Right cardiac atrium (tissue), 5 donors: ENCODE measurements at regions not wholly inside any gene's neighbourhood (a gene's known extent, or its start where the extent isn't known, plus 50 kb on each side); places are given as distances from the start of the nearest gene placed in this dataset.

Experiments
- ATAC-seq, 2 donors: fragments of 200-7000 bp; cut with Tn5 transposase; one replicate each; pipeline versions ENCODE4 v1.8.0 to v1.9.1; 2020; ENCODE audit warnings: moderate library complexity in 2 of 2, mild to moderate bottlenecking in 1 of 2
- DNase-seq, 3 donors: peaks; one replicate each; pipeline ENCODE4 v3.0.0-alpha.2; 2020
- H3K27ac ChIP-seq: one replicate; pipeline ENCODE4 v1.5.1; 2013; ENCODE audit warnings: mild to moderate bottlenecking, low read length, control low read depth, moderate library complexity
- H3K27me3 ChIP-seq: one replicate; pipeline ENCODE4 v1.6.1; 2013; ENCODE audit not compliant: control insufficient read depth, insufficient read depth
- H3K4me1 ChIP-seq: one replicate; pipeline ENCODE4 v1.6.1; 2013; ENCODE audit warnings: low read length; ENCODE audit not compliant: control insufficient read depth, insufficient read depth
- H3K4me3 ChIP-seq: one replicate; pipeline ENCODE4 v1.5.1; 2013; ENCODE audit warnings: low read length, control low read depth
- H3K9me3 ChIP-seq: one replicate; pipeline ENCODE4 v1.6.1; 2013; ENCODE audit warnings: low read length; ENCODE audit not compliant: control insufficient read depth
- WGBS: extraction: QIAGEN DNeasy Blood & Tissue Kit; methylation state at CpG from one replicate; pipeline ENCODE4 v1.1.7; 2013; 5-methylcytosine and 5-hydroxymethylcytosine counted together
- intact Hi-C, 4 donors: fragments of 100-400 bp; cut with DNase I; formaldehyde crosslinking; loops; one replicate each; pipeline versions ENCODE4 v1.11.0 to v1.14.0; 2022 to 2023
- donor health status: healthy with polysubstance abuse.
- donor health status: DM: no; HTN: yes; CAD: no.
- donor health status: DM: no; HTN: no; CAD: no.
- donor health status: DM: no; HTN: yes; CAD: no; lungs with severe emphysema.
- donor health status: DM: yes; HTN: yes; CAD: no.

DNA sequence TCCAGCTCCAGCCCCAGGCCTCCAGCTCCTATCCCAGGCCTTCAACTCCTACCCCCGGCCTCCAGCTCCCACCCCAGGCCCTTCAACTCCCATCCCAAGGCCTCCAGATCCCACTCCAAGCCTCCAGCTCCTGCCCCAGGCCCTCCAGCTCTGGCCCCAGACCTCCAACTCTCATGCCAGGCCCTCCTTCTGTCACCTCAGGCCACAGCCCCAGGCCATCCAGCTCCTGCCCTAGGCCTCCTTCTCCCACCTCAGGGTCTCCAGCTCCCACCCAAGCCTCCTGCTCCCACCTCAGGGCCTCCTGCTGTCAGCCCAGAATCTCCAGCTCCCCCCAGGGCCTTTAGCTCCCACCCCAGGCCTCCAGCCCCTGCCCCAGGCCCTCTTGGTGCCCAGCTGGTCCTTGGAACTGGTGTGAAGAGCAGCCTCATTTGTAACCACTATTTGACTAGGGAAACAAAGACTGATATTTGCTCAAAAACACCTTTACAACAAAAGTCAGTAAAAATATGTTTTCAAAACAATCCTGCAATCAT, 67.8 kb upstream of the SALL3 start:
- Histone ChIP-seq H3K9me3 (no peaks in the 10 kb centered on the region), H3K27me3 (no peaks in the 10 kb centered on the region), H3K27ac (no peak overlapping the region), H3K4me1 (no peaks in the 10 kb centered on the region), H3K4me3 (no peak overlapping the region)
- ATAC-seq (no peak), DNase-seq (no peak)
- intact Hi-C loops = no loop called here
- WGBS = 63% methylated on average over 1 of the region's 1 CpG

DNA sequence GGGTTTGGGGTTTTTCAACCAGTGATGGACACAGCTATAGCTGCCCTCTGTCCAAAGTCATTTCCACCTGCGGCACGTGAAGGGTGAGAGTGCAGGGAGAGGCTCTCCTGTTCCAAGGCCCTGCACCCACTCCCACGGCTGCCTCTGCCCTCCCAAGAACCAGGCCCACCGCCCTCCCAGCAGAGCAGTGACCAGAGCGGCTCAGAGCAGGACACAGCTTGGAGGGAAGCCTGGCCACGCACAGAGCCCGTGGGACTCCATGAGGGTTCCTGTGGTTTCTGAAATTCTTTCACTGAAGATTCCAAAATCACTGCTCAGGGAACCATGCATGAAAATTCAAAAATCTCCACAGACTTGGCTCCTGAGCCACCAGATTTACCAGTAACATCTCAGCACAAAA, 67.3 kb upstream of the SALL3 start:
- H3K27ac ChIP-seq = no peak overlapping the region
- no peaks in the 10 kb centered on the region for H3K4me1 ChIP-seq
- intact Hi-C loops = no loop called here
- H3K27me3 ChIP-seq = no peaks in the 10 kb centered on the region
- DNase-seq = no peak
- no peaks in the 10 kb centered on the region for H3K9me3 ChIP-seq
- WGBS = 84% methylated on average over 7 of the region's 7 CpGs
- H3K4me3 ChIP-seq = no peak overlapping the region
- ATAC-seq = no peak

DNA sequence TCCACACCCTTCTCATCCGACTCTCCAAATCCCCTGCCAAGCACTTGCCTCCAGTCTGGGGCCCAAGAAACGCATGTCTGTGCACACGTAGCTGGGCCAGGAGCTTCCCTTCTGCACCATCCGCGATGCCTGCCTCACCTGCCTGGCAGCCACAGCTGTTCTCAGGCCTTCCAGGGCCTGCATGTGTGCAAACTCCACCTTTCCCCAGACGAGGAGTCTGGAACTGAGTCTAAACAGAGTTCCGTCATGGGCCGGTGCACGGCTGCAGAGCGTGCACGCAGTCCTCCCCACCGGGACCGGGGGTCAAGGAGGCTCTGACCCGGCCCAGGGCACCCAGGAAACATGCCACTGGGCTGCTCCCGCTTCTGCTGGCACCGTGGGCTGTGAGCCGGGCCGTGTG, 66.8 kb upstream of the SALL3 start:
- ATAC-seq (no peak), DNase-seq (no peak)
- WGBS = 83% methylated on average over 18 of the region's 18 CpGs
- Histone ChIP-seq H3K27ac (no peak overlapping the region), H3K9me3 (no peaks in the 10 kb centered on the region), H3K4me1 (no peaks in the 10 kb centered on the region), H3K4me3 (no peak overlapping the region), H3K27me3 (no peaks in the 10 kb centered on the region)
- intact Hi-C loops = no loop called here

DNA sequence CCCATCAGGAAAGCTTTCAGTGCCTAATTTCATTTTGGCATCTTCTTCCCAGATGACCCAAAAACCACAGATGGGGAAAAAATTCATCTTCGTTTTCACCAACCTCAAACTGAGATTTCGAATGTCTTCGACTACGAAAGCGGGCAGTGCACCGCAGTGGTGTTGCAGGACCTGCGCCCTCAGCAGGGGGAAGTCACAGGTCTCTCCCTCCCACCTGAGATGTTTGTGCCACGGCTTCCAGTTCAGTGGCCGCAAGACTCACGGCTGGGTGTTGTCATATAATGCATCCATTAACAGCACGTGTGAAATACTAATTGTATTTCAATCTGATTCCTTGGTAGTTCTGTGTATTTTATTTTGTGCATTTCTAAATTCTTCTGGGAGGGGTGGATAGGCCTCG, 66.2 kb upstream of the SALL3 start:
- no peak for DNase-seq
- intact Hi-C loops = no loop called here
- 91% methylated on average over 12 of the region's 12 CpGs for whole genome bisulfite sequencing

DNA sequence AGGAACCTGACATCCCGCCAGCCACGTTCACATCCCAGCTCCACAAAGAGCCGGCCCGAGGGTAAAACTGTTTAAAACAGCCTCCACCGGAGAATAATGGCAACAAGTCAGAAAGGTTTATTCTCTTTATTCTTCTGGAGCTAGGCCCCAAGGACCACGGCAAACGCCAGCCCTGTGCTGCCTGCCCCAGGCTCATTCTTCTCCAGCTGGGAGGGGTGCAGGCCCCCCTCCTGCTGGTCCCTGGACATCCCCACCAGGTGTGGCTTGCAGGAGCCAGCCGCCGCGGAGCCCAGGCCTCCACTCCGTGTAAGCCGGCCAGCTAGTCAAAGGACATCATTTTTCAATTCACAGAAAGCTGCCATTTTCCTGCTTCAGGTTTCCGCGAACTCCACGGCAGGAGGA, 65.8 kb upstream of the SALL3 start:
- Histone ChIP-seq H3K27ac (no peak overlapping the region), H3K4me3 (no peak overlapping the region), H3K4me1 (no peaks in the 10 kb centered on the region), H3K27me3 (no peaks in the 10 kb centered on the region), H3K9me3 (no peaks in the 10 kb centered on the region)
- DNase-seq = no peak
- 84% methylated on average over 15 of the region's 15 CpGs for WGBS
- ATAC-seq = no peak
- intact Hi-C loops = no loop called here

More for the DNA sequence above, 66.2 kb upstream of the SALL3 start:
- no peak for ATAC-seq
- Histone ChIP-seq H3K9me3 (no peaks in the 10 kb centered on the region), H3K27ac (no peak overlapping the region), H3K27me3 (no peaks in the 10 kb centered on the region), H3K4me1 (no peaks in the 10 kb centered on the region), H3K4me3 (no peak overlapping the region)

DNA sequence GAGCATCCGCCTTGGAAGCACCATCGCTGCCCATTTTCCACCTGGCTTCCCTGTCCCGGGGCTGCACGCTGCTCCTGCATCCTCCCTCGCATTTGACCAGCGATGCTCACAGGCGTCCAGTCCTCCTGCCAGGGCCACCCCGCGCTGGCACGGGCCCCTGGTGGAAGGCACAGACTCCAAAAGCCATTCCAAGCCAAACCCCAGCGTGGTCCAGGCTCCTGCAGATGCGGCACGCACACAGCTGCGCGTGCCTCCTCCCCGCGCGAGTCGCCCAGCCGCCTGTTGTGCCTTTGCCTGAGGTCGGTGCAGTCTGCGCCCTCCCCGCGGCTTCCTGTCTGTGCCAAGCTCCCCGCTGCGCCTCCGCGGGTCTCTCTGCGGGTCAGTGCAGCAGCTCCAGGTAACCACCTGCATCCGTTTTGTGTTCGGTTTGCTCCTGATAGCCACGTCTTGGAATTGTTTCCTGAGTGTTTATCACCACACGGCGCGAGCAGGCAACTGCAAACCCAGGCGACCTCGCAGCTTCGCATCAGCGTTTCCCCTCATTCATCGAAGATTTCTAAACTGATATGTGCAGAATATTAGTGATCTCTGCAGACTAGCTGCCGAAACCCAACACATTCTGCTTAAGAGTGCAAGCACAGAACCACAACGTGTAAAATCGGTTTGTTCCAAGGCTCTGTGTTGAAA, 65.2 kb upstream of the SALL3 start:
- WGBS = 61% methylated on average over 43 of the region's 43 CpGs
- DNase-seq (no peak), ATAC-seq (no peak)
- intact Hi-C loops = no loop called here
- Histone ChIP-seq H3K27me3 (no peaks in the 10 kb centered on the region), H3K27ac (no peak overlapping the region), H3K4me3 (no peak overlapping the region), H3K9me3 (no peaks in the 10 kb centered on the region), H3K4me1 (no peaks in the 10 kb centered on the region)

DNA sequence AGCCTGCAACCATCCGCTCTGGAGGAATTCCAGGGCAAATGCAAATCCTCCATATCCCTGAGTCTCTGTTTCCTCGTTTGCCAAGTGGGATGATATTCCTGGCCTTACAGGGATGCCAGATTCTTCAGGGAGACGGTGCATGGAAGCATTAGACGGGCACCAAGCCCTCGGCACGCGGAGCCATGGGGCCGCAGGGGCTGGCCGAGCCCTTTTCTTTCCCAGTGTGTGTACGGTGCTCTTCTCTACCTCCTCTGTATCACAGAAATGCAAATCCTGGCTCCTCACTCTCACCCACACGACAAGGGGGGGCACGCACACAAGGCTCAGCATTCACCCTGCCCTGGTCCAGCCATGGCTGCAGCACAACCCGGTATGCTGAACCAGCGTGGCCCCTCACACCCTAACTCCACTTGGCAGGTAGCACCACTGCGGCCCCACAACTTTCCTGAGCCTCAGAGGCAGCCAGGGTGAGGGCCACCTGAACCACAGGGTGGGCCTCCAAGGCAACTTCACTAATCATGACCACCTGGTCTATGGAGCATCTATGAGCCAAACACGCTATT, 64.1 kb upstream of the SALL3 start:
- Histone ChIP-seq H3K9me3 (no peaks in the 10 kb centered on the region), H3K4me1 (no peaks in the 10 kb centered on the region), H3K27ac (no peak overlapping the region), H3K27me3 (no peaks in the 10 kb centered on the region), H3K4me3 (no peak overlapping the region)
- no peak for DNase-seq
- ATAC-seq = no peak
- WGBS = 86% methylated on average over 16 of the region's 16 CpGs
- intact Hi-C loops = no loop called here

DNA sequence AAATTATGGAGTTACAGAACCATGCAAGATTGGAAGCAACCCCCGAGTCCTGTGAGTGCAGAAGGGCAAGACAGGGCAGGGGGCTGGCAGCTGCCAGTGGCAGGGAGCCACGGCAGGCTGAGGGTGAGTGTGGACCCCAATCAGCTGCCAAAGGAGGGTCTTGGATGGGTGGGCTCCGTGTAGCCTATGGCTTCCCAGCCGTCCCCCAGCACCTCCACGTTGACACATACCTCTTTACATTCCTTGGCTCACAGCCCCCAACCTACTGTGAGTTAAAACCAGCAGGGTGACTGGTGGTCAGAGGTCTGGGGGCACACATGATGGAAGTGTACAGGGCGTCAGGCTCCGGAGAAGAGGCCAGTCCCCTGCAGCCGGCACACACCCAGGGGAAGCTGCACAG, 60.9 kb upstream of the SALL3 start:
- no peak for ATAC-seq
- intact Hi-C loops = no loop called here
- no peaks in the 10 kb centered on the region for H3K9me3 ChIP-seq
- H3K27me3 ChIP-seq = no peaks in the 10 kb centered on the region
- WGBS = 67% methylated on average over 8 of the region's 8 CpGs
- no peaks in the 10 kb centered on the region for H3K4me1 ChIP-seq
- H3K4me3 ChIP-seq = no peak overlapping the region
- no peak overlapping the region for H3K27ac ChIP-seq
- DNase-seq = no peak

DNA sequence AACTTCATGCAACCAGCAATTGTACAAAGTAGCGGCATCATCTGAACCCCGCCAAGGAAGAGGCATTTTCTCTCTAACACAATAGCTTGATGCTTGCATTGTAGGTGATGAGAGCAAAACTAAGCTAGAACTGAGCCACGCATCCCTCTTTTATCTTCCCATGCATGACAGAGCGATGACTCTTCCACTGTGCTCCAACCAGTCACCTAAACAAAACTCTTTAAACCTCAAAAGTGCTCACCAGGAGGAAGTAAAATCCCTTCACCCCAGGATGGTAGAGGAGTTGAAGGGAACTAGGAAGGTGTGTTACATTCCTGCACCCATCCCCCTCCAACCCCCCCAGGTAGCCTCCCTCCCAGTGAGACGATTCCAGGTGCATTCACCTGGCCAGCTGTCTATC, 59.7 kb upstream of the SALL3 start:
- Histone ChIP-seq H3K9me3 (no peaks in the 10 kb centered on the region), H3K4me1 (no peaks in the 10 kb centered on the region), H3K4me3 (no peak overlapping the region), H3K27ac (no peak overlapping the region), H3K27me3 (no peaks in the 10 kb centered on the region)
- DNase-seq (no peak), ATAC-seq (no peak)
- intact Hi-C loops = no loop called here
- WGBS = 84% methylated on average over 5 of the region's 5 CpGs

DNA sequence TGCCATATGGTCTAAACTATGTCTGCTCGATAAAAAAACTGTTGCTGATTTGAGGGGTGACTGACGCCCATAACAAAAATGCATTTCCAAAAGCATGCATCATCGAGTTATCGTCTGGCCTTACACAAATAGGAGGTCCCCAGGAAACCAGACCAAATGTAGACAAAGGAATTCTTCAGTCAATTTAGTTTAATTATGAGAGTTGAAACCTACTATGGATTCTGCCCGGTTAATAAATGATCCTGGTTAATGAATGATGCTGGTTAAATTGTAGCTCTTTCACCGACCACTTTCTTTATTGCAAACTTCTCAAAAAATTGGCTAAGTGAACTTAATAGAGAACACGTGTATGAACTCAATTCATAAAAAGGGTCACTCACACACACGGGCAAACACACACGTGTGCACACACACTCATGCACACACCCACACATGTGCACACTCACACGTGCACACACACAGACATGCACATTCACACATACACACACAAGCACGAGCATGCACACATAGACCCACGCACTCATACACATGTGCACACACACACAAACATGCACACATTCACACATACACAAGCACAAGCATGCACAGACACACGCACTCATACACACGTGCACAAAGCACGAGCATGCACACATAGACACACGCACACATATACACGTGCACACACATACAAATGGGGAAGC, 59.0 kb upstream of the SALL3 start:
- Histone ChIP-seq H3K4me3 (no peak overlapping the region), H3K27me3 (no peaks in the 10 kb centered on the region), H3K9me3 (no peaks in the 10 kb centered on the region), H3K27ac (no peak overlapping the region), H3K4me1 (no peaks in the 10 kb centered on the region)
- ATAC-seq = no peak
- WGBS = 88% methylated on average over 17 of the region's 17 CpGs
- DNase-seq = no peak
- intact Hi-C loops = no loop called here

DNA sequence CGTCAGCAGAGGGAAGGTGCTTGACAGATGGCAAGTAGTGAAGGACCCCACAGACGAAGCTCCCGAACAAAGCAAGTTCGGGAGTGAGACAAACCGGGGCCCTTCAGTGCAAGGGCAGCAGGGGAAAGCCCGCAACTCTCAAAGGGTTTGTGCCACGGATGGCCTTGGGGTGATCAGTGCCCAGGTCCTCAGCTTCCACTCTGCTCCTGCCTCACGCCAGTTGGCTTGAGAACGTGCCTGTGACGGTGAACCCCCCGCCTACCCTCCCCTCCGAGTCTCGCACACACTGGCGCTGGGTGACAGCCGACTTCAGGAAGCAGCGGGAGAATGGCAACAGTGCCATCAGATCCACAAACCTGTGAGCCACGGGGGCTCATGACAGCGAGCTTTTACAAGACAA, 56.8 kb upstream of the SALL3 start:
- intact Hi-C loops = no loop called here
- 84% methylated on average over 18 of the region's 18 CpGs for WGBS
- no peaks in the 10 kb centered on the region for H3K9me3 ChIP-seq
- H3K4me3 ChIP-seq = no peak overlapping the region
- no peaks in the 10 kb centered on the region for H3K27me3 ChIP-seq
- ATAC-seq (no peak), DNase-seq (no peak)
- H3K27ac ChIP-seq = no peak overlapping the region
- H3K4me1 ChIP-seq = no peaks in the 10 kb centered on the region
